ENCODE measurements at regions not wholly inside any gene's neighbourhood (a gene's known extent, or its start where the extent isn't known, plus 50 kb on each side); places are given as distances from the start of the nearest gene placed in this dataset.
"Not testable (repeated sequence)": the region's sequence is repeated elsewhere in the genome, so short reads cannot be mapped to it uniquely, and the experiment has no call there.

DNA sequence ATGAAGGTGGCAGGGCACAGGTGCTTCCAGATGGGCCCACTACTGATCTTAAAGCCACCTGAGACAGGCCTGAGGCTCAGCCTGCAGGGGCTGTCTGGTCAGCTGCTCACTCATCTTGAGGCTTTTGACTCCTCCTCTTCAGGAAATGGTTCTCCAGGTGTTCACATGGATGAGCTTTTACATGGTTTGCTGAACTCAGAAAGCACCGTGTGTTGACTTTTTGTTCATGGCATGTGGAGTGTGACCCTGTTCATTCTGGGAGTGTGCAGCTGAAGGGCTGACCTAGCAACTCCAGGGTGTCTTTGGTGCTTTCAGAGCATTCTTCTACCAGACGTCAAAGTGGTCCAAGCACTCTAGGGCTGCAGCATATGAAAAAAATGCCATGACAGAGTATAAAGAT lies 111.1 kb downstream of the CCNG2 start:
- Histone ChIP-seq H3K36me3 (ENCODE audit: control insufficient read depth, insufficient read depth, low read length) (no peaks in the 10 kb centered on the region), H3K9ac (ENCODE audit: extremely low read depth, low read length, poor library complexity, severe bottlenecking) (no peak overlapping the region), H3K4me3 (ENCODE audit: low read length) (no peak overlapping the region), H3K4me1 (ENCODE audit: control insufficient read depth, insufficient read depth, low read length) (no peaks in the 10 kb centered on the region), H3K27me3 (ENCODE audit: control insufficient read depth, insufficient read depth, low read length, poor library complexity, severe bottlenecking) (peaks cover 39% of the 10 kb centered on the region), H3K9me3 (ENCODE audit: control insufficient read depth, low read length) (peaks cover 20% of the 10 kb centered on the region), H3K27ac (ENCODE audit: low read depth, low read length) (no peak overlapping the region)
- no peak overlapping the region for H3K27ac Mint-ChIP-seq
- no peak for DNase-seq
- H3K4me3 Mint-ChIP-seq = no peak overlapping the region
- H3K27me3 Mint-ChIP-seq (ENCODE audit: insufficient read depth) = peaks cover 39% of the 10 kb centered on the region
- peaks cover 16% of the 10 kb centered on the region for H3K9me3 Mint-ChIP-seq
- 79 to 83% methylated on average over 2 of the region's 2 CpGs for WGBS, 2 experiments (ENCODE audit: insufficient coverage in 1 of 2, insufficient read length in 1 of 2)
- H3K36me3 Mint-ChIP-seq (ENCODE audit: low read depth) = no peaks in the 10 kb centered on the region
- TF ChIP-seq CTCF (conservative IDR thresholded peaks at IDR 0.05) = no peak
- no peaks in the 10 kb centered on the region for H3K4me1 Mint-ChIP-seq

GRCh38 chr4:77269505-77269904 lies 112.5 kb downstream of the CCNG2 start:
- no peak for TF ChIP-seq CTCF (conservative IDR thresholded peaks at IDR 0.05)
- Mint-ChIP-seq H3K4me1 (no peaks in the 10 kb centered on the region), H3K4me3 (no peak overlapping the region), H3K36me3 (ENCODE audit: low read depth) (no peaks in the 10 kb centered on the region), H3K27me3 (ENCODE audit: insufficient read depth) (peaks cover 45% of the 10 kb centered on the region), H3K27ac (no peak overlapping the region), H3K9me3 (peaks cover 5% of the 10 kb centered on the region)
- Histone ChIP-seq H3K27ac (ENCODE audit: low read depth, low read length) (no peak overlapping the region), H3K9me3 (ENCODE audit: control insufficient read depth, low read length) (peaks cover 6% of the 10 kb centered on the region), H3K36me3 (ENCODE audit: control insufficient read depth, insufficient read depth, low read length) (no peaks in the 10 kb centered on the region), H3K4me3 (ENCODE audit: low read length) (no peak overlapping the region), H3K9ac (ENCODE audit: extremely low read depth, low read length, poor library complexity, severe bottlenecking) (no peak overlapping the region), H3K4me1 (ENCODE audit: control insufficient read depth, insufficient read depth, low read length) (no peaks in the 10 kb centered on the region), H3K27me3 (ENCODE audit: control insufficient read depth, insufficient read depth, low read length, poor library complexity, severe bottlenecking) (peaks cover 39% of the 10 kb centered on the region)
- DNase-seq = no peak
- WGBS, 2 experiments (ENCODE audit: insufficient coverage in 1 of 2, insufficient read length in 1 of 2) = 85% methylated on average over 1 of the region's 1 CpG; no CpG with 5 or more reads in 1 of the 2 experiments

DNA sequence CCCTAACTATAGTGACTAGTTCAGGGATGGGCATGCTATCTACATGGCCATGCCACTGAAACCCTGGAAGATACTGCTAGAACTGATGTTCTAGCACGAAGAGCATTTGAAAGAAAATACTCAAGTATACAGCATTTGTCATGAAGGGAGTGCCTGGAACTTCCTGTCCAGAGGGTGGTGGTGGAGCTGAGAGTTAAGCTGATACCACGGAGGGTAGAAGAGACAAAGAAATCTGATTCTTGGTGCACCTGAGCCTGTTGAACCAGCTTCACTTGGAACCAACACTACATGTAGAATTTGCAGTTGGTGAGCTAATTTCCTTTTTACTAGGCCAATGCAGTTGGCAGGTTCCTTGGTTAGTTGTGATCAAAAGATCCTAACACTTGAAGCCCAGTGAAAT lies 116.4 kb downstream of the CCNG2 start:
- no peaks in the 10 kb centered on the region for H3K4me1 ChIP-seq (ENCODE audit: control insufficient read depth, insufficient read depth, low read length)
- no peak overlapping the region for H3K4me3 Mint-ChIP-seq
- 47 to 70% methylated on average over 2 of the region's 2 CpGs for WGBS, 2 experiments (ENCODE audit: insufficient coverage in 1 of 2, insufficient read length in 1 of 2)
- peaks cover 42% of the 10 kb centered on the region for H3K27me3 Mint-ChIP-seq (ENCODE audit: insufficient read depth)
- no peak for TF ChIP-seq CTCF (conservative IDR thresholded peaks at IDR 0.05)
- DNase-seq = no peak
- H3K36me3 Mint-ChIP-seq (ENCODE audit: low read depth) = no peaks in the 10 kb centered on the region
- no peak overlapping the region for H3K4me3 ChIP-seq (ENCODE audit: low read length)
- no peak overlapping the region for H3K9ac ChIP-seq (ENCODE audit: extremely low read depth, low read length, poor library complexity, severe bottlenecking)
- H3K4me1 Mint-ChIP-seq = no peaks in the 10 kb centered on the region
- H3K27me3 ChIP-seq (ENCODE audit: control insufficient read depth, insufficient read depth, low read length, poor library complexity, severe bottlenecking) = peaks cover 50% of the 10 kb centered on the region
- H3K9me3 ChIP-seq (ENCODE audit: control insufficient read depth, low read length) = no peaks in the 10 kb centered on the region
- no peak overlapping the region for H3K27ac Mint-ChIP-seq
- H3K27ac ChIP-seq (ENCODE audit: low read depth, low read length) = no peak overlapping the region
- no peaks in the 10 kb centered on the region for H3K9me3 Mint-ChIP-seq
- no peaks in the 10 kb centered on the region for H3K36me3 ChIP-seq (ENCODE audit: control insufficient read depth, insufficient read depth, low read length)

- H3K27ac ChIP-seq (ENCODE audit: low read depth, low read length); H3K27ac Mint-ChIP-seq; H3K4me3 ChIP-seq (ENCODE audit: low read length); DNase-seq; H3K4me1 ChIP-seq (ENCODE audit: control insufficient read depth, insufficient read depth, low read length); H3K9ac ChIP-seq (ENCODE audit: extremely low read depth, low read length, poor library complexity, severe bottlenecking); H3K4me3 Mint-ChIP-seq; H3K4me1 Mint-ChIP-seq; H3K36me3 ChIP-seq (ENCODE audit: control insufficient read depth, insufficient read depth, low read length); H3K36me3 Mint-ChIP-seq (ENCODE audit: low read depth); H3K9me3 ChIP-seq (ENCODE audit: control insufficient read depth, low read length); H3K9me3 Mint-ChIP-seq: not testable (repeated sequence)
- peaks cover 55% of the 10 kb centered on the region for H3K27me3 ChIP-seq (ENCODE audit: control insufficient read depth, insufficient read depth, low read length, poor library complexity, severe bottlenecking)
- peaks cover 60% of the 10 kb centered on the region for H3K27me3 Mint-ChIP-seq (ENCODE audit: insufficient read depth)
- 87 to 92% methylated on average over 1 to 2 of the region's 2 CpGs for WGBS, 2 experiments (ENCODE audit: insufficient coverage in 1 of 2, insufficient read length in 1 of 2)
Observed at GRCh38 chr4:77279114-77279513, 122.1 kb downstream of the CCNG2 start.

Data from endodermal cell (in vitro differentiated cells).